NCI-H748 (cell line): ENCODE measurements at regions not wholly inside any gene's neighbourhood (a gene's known extent, or its start where the extent isn't known, plus 50 kb on each side); places are given as distances from the start of the nearest gene placed in this dataset.
A peak's percentile ranks its signal among the peaks of the same experiment; 100 is the strongest.

Source experiments
- DNase-seq: peaks from one replicate; lab custom pipeline; 2025; ENCODE audit not compliant: unreplicated experiment; lab: John Stamatoyannopoulos, UW

DNA sequence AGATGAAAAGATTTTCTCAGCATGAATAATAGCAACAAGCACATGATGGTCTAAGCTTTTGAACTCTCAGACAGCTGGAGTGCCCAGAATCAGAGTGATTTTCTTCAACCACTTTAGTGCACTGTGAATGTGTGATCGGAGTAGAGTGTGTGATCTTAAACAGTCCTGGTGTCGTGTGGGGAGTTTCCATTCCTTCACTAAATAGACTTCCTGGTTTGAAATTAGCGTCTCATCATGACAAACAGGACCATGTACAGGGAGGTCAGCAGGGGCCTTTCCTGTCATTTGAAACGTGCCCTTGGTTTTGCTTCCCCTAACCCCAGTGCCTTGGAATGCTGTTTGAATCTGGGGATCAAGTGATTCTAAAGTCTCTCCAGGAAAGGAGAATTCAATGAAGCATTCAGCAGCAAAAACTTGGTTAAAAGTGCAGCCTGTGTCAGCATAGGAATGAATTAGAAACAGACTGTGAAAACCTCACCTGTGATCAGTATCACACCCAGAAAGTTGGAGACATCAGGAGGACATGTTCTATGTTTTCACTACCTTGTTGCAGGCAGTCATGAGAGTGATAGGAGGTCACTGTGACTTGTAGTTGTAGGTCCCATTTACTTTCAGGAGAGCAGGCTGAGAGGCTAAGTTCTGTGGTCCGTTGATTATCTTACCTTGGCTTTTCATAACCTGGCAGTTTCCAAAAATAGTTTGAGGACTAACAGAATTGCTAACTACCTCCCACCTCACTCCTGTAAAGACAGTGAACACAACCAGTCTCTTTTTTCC is 400.3 kb downstream of the MTX2 start:
- no peak for DNase-seq

DNA sequence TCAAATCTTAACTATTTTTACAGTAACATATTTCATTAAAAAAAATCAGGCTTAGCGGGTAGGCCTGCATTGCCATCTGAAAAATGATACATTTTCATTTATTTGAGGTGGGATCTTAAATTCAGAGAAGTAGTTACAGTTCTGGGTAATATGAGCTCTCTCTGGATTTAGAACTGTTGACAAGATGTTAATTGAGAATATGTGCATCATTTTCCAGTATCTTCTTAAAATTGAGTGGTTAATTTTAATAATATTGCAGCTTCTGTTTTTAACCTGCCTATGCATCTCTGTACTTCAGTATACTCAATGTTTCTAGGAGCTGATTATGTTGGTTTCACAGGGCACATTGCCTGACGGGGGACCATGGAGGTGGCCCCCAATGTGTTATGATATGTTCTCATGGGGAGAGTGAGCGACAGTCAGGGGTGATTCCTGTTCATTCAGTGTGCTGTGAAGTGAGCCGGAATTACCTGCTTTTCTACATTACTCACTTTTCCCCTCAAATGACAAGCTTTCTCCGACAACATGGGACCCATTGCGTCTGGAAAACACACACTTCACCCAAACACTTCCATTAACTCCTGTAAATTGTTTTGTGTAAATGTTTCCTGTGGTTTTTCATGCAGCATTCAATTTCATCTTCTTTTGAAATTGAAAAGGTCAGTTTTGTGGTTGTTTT is 406.2 kb downstream of the MTX2 start:
- peak; percentile 86 for DNase-seq

- DNase-seq, result no peak
Observed at GRCh38 chr2:176677746-176678265, 408.6 kb downstream of the MTX2 start.

- DNase-seq, result no peak
Observed at GRCh38 chr2:176678571-176678970, 409.3 kb downstream of the MTX2 start.

GRCh38 chr2:176679061-176679669 is 409.9 kb downstream of the MTX2 start:
- peak; percentile 41 for DNase-seq

DNA sequence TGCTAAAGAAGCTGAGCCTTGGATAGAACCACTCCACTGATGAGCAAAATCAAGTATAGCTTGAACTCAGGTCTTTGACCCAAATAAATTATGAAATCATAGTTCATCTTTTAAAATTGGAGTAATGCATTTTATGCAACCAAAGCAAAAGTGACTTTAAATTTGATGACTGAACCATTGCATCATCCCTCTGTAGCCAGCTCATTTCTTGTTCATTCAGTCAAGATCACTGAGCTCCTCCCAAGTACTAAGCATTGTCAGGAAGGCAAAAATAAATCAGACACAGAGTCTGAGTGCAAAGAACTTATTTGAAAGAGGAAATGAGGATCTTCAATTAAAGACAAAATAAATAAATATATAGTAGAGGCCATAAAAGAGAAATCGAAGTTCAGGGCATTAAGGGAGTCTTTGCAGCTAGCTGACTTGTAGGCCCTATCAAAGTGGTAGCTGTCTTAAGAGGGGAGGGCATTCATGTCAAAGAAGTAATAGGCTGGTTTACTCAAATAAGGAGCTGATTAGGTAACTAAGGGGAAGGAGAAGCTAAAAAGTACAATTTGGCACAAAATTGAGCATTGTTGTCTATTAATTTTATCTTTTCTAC is 411.8 kb downstream of the MTX2 start:
- DNase-seq, result no peak

DNA sequence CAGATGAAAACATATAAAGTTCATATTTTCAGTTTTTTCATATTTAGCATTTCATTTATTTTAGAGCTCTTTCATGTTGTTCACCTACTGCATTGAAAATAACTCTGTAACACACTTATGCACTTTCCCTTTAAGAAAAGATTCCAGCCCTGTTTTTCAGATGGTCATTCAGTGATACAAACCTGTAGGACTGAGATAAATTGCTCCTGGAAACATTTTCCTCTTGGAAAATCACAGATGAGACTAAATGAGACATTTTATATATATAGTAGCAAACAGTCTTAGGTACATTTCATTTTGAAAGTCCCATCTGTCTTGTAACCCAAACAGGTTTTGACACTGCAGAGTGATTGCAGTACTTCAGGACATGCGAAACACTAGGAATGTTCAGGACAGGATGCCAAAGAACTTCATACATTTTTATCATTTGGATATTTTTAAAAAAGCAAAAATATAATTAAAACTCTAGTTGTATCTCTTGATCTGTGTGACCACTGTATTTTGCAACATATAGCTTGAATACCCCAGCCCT is 412.4 kb downstream of the MTX2 start:
- DNase-seq, result no peak

- no peak for DNase-seq
Observed at GRCh38 chr2:176682278-176682677, 413.0 kb downstream of the MTX2 start.

DNA sequence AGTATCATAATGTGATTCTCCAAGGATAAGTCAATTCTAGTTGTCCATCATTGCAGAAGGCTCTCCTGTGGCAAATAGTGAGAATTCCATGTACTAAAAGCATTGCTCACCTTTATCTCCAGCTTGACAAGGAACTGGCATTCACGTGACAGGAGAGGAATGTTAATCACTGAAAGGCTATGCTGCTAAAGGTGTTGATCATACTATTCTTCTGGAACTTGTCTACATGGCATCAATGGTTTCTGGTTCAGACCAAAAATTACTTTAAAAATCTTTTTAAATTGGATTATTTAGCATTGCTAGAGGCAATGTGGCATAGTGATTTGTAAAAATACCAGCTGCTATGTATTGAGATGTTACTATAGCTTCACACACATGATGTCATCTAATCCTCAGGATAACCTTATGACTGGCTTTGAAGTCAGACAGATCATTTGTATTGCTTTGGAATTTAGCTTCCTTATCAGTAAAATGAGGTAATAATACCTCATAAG is 414.4 kb downstream of the MTX2 start:
- DNase-seq, result no peak

DNA sequence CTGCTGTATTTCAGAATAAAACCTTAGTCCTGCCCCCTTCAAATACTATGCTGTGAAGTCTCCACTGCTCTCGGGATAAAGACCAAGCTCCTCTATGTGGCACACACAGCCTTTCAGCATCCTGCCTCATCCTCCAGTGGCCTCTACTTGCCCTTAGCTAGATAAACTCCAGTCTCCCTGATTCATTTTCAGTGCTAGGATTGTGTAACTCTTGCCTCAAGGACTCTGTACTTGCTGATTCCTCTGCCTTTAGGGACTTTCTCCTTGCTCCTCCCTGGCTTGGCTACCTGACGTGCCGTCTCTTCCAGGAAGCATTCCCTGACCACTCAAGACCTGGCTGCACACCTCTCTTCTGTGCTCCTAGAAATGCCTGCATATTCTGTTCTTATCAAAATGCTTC is 416.7 kb downstream of the MTX2 start:
- no peak for DNase-seq

DNA sequence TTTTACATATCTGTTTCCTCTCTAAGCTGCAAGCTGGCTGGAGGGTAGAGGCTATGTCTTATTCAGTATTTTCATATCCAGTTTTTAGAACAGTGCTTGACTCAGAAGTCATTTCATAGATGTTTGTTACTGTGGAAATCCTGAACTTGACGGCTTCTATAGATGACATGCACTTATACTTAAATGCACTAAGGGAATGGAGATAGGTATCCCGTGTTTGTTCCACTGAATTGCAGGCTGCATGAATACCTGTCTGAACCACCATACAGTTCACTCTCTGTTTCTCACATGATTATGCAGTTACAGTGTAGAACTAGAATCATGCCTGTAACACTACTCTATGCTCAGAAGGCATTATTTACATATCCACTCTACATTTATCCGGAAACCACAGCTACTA is 417.1 kb downstream of the MTX2 start:
- no peak for DNase-seq

DNA sequence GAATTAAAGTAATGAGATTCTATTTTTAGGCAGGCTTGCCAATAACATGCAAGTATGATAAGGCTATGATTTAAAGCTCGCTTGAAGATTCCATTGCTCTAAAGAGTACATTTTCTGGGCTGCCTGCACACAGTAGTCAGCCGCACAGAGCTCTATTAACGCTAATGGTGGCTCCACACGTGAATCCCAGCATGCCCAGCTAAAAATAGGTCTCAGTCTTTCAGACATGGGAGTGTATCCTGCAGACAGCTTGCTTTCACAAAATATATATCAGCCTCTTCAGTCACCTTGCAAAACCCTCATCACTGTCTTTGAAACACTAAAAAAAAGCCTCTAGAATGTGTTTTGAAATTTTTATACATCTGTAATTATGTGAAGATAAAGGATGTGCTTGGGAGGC is 418.1 kb downstream of the MTX2 start:
- DNase-seq, result no peak

- DNase-seq, result no peak
Observed at GRCh38 chr2:176687944-176688343, 418.7 kb downstream of the MTX2 start.

- DNase-seq, result no peak
Observed at GRCh38 chr2:176689711-176690110, 420.5 kb downstream of the MTX2 start.

DNA sequence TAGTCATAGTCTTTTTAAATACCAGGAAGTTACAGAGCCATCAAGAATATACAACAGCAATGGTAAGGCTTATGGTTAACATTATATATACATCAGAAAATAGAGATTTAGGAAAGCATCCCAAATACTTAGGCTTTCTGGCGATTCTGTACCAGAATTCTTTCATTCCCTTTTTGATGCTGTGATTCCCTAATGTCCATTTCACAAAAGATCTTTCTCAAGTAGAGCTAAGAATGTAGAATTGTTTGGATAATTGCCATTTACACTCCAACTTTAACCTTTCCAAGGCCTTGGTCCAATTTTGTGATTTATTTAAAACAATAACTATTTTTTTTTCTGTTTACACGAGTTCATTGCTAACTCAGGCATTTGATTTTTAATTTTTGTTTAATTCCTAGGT is 422.2 kb downstream of the MTX2 start:
- no peak for DNase-seq

GRCh38 chr2:176692533-176692932 is 423.3 kb downstream of the MTX2 start:
- no peak for DNase-seq

DNA sequence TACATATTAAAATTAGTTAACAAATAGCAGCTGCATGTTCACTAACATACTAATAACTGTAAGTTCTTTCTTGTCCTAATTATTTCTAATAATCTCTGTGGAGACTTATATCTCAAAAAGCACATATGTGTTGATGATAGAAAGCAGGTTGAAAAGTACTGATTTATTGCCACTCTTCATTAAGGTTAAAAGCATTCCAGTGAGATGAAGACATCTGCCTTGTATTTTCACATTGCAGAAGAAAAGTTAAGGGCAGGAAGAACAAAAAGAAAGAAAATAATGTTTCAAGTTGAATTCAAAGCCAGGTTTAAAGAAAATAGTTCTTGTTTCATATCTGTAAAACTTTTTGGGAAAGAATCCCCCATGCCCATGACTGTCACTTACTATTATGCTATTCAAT is 429.9 kb downstream of the MTX2 start:
- DNase-seq, result no peak

DNA sequence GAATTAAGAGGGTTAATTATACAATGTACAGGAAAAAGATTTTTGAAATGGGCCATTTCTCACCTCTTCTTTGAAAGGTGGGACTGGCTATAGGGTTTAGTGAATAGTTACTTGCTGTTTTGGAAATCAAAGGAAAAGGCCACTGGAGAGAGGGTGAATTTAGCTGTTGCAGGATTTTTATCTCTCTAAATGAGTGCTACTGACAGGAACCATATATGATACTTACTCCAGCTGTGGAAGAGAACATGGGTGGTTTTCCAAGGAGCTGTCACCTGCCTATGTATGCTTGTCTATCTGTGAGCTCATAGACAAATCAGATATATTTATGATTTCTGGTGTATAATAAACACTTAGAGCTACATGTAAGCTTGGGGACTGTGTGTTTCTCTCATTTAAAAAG is 430.4 kb downstream of the MTX2 start:
- DNase-seq, result no peak

- DNase-seq, result no peak
Observed at GRCh38 chr2:176702131-176702530, 432.9 kb downstream of the MTX2 start.

- DNase-seq, result no peak
Observed at GRCh38 chr2:176704282-176704858, 435.1 kb downstream of the MTX2 start.
